B cell (primary cell): ENCODE measurements at regions not wholly inside any gene's neighbourhood (a gene's known extent, or its start where the extent isn't known, plus 50 kb on each side); places are given as distances from the start of the nearest gene placed in this dataset.

ENCODE experiments used
- EZH2 ChIP-seq: IDR thresholded peaks from 2 replicates; pipeline ENCODE4 v1.6.1; 2012; ENCODE audit warnings: borderline replicate concordance, low read depth, mild to moderate bottlenecking, moderate library complexity, low read length; ENCODE audit not compliant: insufficient read depth, poor library complexity, severe bottlenecking
- TF ChIP-seq, protein P1 (sequence below): fragments of 200-600 bp; IDR thresholded peaks from one replicate; pipeline ENCODE4 v1.8.0; 2022; ENCODE audit warnings: antibody characterized with exemption, mild to moderate bottlenecking

DNA sequence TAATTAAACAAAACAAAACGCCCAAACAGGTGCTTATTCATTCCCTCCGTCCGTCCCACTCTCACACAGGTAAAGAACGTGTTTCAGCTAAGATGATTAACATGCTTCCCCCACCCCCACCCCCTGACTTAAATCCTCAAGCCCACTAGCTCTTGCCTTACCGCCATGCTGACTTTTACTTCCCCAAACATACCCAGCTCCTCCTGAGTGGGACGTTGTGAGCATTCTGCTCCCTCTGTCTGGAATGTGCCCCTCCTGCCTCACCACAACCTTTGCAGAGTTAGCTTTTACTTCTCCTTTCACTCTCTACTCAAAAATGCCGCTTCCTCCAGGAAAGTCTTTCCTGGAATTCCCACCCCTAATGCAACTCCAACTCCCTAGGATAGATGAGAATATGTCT lies 774.0 kb upstream of the RBFOX1 start:
- TF ChIP-seq EZH2 = no peak
- TF ChIP-seq, protein P1, sequence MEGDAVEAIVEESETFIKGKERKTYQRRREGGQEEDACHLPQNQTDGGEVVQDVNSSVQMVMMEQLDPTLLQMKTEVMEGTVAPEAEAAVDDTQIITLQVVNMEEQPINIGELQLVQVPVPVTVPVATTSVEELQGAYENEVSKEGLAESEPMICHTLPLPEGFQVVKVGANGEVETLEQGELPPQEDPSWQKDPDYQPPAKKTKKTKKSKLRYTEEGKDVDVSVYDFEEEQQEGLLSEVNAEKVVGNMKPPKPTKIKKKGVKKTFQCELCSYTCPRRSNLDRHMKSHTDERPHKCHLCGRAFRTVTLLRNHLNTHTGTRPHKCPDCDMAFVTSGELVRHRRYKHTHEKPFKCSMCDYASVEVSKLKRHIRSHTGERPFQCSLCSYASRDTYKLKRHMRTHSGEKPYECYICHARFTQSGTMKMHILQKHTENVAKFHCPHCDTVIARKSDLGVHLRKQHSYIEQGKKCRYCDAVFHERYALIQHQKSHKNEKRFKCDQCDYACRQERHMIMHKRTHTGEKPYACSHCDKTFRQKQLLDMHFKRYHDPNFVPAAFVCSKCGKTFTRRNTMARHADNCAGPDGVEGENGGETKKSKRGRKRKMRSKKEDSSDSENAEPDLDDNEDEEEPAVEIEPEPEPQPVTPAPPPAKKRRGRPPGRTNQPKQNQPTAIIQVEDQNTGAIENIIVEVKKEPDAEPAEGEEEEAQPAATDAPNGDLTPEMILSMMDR = no peak
